GM11168 (cell line): ENCODE measurements at regions not wholly inside any gene's neighbourhood (a gene's known extent, or its start where the extent isn't known, plus 50 kb on each side); places are given as distances from the start of the nearest gene placed in this dataset.

ENCODE experiments used
- in situ Hi-C: fragments of 300-500 bp; cut with MboI; formaldehyde crosslinking; loops from one replicate; pipeline ENCODE4 v1.12.0; 2022; ENCODE audit warnings: low sequenced_read_pairs; ENCODE audit not compliant: unreplicated experiment

DNA sequence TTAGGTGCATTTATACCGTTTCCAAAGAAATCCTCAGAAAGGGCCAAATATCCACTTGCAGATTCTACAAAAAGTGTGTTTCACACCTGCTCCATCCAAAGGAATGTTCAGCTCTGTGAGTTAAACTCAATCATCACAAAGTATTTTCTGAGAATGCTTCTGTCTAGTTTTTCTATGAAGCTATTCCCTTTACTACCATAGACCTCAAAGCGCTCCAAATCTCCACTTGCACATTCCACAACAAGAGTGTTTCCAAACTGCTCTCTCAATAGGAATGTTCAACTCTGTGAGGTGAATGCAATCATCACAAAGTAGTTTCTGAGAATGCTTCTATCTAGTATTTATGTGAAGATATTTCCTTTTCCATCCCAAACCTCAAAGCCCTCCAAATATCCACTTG lies 412.7 kb upstream of the WSB1 start:
- in situ Hi-C loops: loop anchor here (10.0 to 25.0 kb wide), 2 partner anchors 276 to 1744 kb away; no protein-coding TSS in a partner anchor

DNA sequence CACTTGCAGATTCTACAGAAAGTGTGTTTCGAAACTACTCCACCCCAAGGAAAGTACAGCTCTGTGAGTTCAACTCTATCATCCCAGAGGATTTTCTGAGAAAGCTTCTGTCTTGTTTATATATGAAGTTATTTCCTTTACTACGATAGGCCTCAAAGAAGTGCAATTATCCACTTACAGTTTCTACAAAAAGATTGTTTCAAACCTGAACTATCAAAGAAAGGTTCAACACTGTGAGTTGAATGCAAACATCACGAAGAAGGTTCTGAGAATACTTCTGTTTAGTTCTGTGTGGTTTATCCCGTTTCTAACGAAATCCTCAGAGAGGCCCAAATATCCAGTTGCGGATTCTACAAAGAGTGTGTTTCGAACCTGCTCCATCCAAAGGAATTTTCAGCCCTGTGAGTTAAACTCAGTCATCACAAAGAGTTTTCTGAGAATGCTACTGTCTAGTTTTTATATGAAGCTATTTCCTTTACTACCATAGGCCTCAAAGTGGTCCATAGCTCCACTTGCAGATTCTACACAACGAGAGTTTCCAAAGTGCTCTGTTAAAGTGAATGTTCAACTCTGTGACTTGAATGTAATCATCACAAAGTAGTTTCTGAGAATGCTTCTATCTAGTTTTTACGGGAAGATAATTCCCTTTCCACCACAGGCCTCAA lies 411.7 kb upstream of the WSB1 start:
- in situ Hi-C loops: loop anchor here (10.0 to 25.0 kb wide), 2 partner anchors 277 to 1745 kb away; no protein-coding TSS in a partner anchor

DNA sequence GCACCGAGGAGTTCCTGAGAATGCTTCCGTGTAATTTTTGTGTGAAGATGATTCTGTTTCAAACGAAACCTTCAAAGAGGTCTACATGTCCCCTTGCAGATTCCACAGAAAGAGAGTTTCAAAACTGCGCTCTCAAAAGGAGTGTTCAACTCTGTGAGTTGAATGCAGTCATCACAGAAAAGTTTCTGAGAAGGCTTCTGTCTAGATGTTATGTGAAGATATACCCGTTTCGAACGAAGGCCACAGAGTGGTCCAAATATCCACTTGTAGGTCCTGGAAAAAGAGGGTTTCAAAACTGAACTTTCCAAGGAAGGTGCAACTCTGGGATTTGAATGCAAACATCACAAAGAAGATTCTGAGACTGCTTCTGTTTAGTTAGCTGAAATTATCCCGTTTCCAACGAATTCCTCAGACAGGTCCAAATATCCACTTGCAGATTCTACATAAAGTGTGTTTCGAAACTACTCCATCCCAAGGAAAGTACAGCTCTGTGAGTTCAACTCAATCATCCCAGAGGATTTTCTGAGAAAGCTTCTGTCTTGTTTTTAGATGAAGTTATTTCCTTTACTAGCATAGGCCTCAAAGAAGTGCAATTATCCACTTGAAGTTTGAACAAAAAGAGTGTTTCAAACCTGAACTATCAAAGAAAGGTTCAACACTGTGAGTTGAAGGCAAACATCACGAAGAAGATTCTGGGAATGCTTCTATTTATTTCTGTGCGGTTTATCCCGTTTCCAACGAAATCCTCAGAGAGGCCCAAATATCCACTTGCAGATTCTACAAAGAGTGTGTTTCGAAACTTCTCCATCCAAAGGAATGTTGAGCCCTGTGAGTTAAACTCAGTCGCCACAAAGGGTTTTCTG lies 409.8 kb upstream of the WSB1 start:
- in situ Hi-C loops: loop anchor here (10.0 to 25.0 kb wide), 2 partner anchors 279 to 1747 kb away; no protein-coding TSS in a partner anchor

DNA sequence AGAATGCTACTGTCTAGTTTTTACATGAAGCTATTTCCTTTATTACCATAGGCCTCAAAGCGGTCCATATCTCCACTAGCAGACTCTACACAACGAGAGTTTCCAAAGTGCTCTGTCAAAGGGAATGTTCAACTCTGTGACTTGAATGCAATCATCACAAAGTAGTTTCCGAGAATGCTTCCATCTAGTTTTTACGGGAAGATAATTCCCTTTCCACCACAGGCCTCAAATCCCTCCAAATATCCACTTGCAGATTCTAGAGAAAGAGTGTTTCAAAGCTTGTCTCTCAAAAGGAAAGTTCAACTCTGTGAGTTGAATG lies 409.2 kb upstream of the WSB1 start:
- in situ Hi-C loops: loop anchor here (5.0 to 25.0 kb wide), 3 partner anchors 280 to 1747 kb away; no protein-coding TSS in a partner anchor

DNA sequence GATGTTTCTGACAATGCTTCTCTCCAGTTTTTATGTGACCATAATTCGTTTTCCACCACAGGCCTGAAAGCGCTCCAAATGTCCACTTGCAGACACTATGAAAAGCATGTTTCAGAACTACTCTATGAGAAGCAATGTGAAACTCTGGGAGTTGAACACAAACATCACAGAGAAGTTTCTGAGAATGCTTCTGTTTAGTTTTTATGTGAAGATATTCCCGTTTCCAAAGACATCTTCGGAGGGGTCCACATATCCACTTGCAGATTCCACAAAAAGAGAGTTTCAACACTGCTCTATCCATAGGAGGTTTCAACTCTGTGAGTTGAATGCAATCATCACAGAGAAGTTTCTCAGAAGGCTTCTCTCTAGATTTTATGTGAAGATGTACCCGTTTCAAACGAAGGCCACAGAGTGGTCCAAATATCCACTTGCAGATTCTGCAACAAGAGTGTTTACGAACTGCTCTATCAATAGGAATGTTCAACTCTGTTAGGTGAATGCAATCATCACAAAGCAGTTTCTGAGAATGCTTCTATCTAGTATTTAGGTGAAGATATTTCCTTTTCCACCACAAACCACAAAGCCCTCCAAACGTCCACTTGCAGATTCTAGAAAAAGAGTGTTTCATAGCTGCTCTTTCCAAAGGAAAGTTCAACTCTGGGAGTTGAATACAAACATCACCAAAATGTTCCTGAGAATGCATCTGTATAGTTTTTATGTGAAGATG lies 408.5 kb upstream of the WSB1 start:
- in situ Hi-C loops: loop anchor here (5.0 to 25.0 kb wide), 3 partner anchors 281 to 1748 kb away; no protein-coding TSS in a partner anchor
